C1 segment of cervical spinal cord (tissue), 14 donors: ENCODE measurements at regions not wholly inside any gene's neighbourhood (a gene's known extent, or its start where the extent isn't known, plus 50 kb on each side); places are given as distances from the start of the nearest gene placed in this dataset.
"Not testable (repeated sequence)": the region's sequence is repeated elsewhere in the genome, so short reads cannot be mapped to it uniquely, and the experiment has no call there.

Experiments
- DNase-seq, 14 donors: peaks; one replicate each; lab custom pipeline; 2025; lab: John Stamatoyannopoulos, UW

GRCh38 chr2:49686291-49686690, 532.0 kb upstream of the FSHR start:
- no peak for DNase-seq

- no peak for DNase-seq
Observed at GRCh38 chr2:49677227-49677626, 522.9 kb upstream of the FSHR start.

DNA sequence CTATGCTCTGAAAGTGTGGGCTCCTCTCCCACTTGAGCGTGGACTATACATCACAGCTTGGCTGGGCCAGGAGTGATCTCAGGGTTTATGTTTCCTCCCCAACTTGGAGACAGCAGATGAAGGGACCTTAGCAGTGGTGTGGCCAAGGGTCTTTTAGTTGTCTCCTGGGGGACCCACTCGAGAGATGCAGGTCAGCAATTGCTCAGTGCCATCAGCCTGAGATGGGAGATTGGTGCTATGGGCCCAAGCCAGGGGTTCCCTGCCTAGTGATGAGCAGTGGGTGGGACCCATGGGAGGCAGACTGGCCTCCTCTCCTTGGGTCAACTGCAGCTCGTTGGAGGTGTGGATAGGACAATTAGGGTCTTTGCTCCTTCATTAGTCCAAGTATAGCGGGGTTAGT, 510.5 kb upstream of the FSHR start:
- DNase-seq: no peak

GRCh38 chr2:49661809-49662208, 507.5 kb upstream of the FSHR start:
- DNase-seq: no peak

DNA sequence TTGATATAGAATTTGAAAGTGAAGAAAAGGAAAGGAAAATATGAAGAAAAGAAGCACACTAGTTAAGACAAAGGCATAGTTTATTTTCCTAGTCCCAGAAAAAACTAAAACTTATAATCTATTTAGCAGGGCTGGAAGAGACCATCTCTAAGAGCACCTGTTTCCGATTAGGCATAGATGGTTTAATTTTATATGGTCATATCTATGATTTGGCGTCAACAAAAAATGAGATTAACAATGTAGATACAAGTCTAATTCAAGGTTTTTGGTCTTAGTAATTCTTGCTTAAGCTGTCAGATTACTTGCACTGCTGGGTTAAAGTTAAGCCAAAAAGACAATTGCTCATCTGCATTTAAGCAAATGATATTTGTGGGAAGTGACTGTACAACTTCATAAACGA, 502.5 kb upstream of the FSHR start:
- no peak for DNase-seq

DNA sequence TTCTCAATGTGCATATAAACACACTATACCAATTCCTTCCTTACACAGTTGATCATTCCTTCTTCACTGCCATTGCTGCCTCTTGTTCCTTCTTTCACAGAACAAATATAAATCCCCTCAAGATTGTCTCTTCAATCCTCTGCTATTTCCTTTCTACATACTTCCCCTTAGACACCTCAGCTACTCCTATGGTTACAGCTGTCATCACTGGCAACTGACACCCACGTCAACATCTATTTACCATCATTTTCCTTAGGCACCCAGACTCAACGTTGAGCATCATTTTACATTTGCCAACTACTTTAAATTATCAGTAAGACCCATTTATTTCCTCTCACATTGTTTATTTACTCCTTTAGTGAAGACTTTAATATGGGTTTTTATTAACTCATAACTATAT, 488.8 kb upstream of the FSHR start:
- DNase-seq: no peak

- no peak for DNase-seq
Observed at GRCh38 chr2:49640630-49641029, 486.3 kb upstream of the FSHR start.

DNA sequence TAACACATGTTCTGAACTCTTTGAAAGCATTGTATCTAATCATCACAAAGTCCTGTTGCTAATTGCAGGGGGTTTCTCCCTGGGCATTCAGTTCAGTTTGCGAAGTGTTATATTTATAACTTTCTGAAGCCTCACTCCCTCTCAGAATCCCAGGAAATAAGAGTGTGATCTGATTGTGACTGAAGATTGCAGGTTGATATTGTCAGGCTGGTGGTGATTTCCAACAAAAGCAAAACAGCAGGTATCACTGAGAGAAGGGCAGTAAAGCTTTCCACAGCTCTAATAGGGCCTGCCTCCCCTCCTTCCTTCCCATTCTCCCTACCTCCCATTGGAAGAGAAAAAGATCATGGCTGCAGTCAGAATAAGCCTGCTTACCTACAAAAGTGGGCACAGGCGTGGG, 466.7 kb upstream of the FSHR start:
- DNase-seq: no peak

DNA sequence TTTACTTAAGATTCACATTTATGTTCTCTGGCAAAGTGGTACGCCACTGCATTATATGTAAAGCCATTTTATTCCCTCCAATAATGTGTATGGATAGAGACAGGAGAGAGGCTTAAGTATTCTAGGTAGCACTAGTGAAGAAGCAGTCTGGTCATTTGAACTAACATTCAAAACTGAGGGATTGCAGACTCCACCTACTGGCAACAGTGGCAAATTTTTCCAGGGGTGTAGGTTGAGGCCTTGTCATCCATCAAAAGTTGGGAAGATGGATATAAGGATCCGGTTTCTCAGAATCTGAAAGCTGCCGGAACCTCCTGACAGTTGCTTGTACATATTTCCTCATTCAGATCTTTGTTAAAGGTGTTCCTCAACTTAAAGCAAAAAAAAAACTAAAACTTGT, 465.5 kb upstream of the FSHR start:
- no peak for DNase-seq

DNA sequence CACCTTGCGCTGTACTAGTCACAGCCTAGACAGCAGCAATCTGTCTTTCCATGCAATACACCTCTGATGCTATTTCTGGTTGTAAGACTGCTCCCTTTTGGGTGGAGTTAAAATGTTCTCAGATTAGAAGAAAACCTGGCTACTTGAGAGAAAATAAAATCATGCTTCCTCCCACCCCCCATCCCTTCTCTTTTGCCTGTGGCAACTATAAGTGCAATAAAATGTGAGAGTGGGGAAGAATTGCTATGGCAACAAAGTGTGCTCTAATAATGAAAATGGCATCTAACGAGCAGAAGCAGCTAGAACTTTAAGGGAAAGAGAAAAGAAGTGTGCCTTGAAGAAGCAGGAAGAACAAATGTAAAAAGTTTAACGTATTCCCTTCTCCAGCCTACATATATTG, 464.2 kb upstream of the FSHR start:
- DNase-seq: no peak

- peak in 1 of 14 donors; percentile 24 for DNase-seq
Observed at GRCh38 chr2:49616800-49617199, 462.5 kb upstream of the FSHR start.

DNA sequence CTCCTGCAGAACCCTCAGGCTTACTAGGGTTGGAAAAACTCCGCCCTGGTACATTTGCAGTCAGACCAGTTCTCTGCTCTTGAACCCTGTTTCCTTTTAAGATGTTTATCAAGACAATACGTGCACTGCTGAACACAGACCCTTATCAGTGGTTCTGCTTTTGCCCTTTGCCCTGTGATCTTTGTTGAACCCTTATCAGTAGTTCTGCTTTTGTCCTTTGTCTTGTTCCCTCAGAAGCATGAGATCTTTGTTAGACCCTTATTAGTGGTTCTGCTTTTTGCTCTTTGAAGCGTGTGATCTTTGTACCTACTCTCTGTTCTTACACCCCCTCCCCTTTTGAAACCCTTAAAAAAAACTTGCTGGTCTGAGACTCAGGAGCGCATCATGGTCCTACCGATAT, 457.5 kb upstream of the FSHR start:
- DNase-seq: not testable (repeated sequence)

- no peak for DNase-seq
Observed at GRCh38 chr2:49600524-49600923, 446.2 kb upstream of the FSHR start.

GRCh38 chr2:49598231-49598630, 443.9 kb upstream of the FSHR start:
- no peak for DNase-seq

DNA sequence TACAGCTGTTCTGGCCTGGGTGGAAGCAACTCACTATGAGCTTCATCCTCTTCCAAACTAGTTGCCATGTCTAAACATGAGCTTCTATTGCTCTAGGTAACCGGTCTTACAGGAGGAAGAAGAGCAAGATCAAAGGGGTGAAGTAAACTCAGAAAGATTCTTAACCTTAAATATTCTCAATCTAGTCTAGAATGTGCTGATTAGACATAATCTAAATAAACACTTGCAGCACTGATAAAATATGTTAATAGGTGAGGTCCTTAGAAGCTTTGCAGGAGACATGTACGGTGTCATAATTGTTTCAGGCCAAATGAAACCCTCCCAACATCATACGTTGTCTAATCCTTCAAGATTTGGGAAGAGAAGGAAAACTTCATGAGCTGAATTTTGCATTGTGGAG, 431.6 kb upstream of the FSHR start:
- DNase-seq: no peak

DNA sequence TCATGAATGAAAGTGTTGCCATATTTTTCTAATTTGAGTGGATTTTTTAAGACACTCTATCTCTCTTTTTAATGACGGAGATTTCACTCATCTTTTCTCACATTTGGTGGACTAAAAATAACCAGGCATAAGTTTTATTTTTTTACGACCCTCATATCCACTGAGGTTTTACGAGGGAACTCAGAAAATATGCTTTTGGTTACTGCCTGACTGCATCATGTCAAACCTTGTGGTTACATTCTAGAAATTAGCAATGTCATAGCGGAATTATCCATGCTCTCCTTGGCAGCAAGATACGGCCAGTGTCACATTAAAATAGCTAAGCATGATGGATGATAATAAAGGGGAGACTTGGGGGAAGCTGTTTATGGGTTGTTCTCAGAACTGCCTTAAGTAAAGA, 428.6 kb upstream of the FSHR start:
- DNase-seq: no peak

- no peak for DNase-seq
Observed at GRCh38 chr2:49577041-49577440, 422.7 kb upstream of the FSHR start.

- no peak for DNase-seq
Observed at GRCh38 chr2:49569176-49569575, 414.9 kb upstream of the FSHR start.

DNA sequence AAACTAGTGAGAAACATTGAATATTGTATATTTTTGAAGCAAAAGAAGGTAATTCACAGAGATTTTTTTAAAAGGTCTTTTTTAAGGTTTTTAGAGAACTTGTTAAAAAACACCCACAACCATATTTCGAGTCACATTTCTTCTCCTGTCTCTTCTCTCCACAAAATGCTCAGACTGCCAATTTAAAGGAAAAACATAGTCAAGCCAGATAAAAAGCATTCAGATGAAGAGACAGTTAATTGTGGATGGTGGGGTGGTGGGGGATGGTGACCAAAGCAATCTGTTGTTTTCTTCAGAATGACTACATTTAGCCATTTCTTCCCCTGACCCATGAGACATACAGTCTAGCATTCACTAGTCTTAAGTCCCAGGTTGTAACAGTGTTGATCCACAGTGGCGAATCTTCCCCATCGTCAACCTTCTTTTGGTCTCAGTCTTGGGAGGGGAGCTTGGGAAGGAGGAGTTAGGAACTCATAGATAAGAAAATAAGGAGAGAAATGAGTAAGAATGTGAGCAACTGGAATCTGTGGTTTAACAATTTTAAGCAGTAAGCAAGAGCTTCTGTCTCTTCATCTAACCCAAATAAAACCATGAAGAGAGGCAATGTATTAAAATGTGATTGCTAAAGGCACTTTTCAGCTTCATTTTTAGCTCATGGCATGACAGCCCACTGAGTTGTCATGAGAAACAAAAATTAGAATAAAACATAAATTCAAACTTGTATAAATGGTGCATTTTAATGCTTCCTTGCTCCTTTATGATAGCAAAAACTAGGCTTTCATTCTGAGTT, 413.7 kb upstream of the FSHR start:
- no peak for DNase-seq

DNA sequence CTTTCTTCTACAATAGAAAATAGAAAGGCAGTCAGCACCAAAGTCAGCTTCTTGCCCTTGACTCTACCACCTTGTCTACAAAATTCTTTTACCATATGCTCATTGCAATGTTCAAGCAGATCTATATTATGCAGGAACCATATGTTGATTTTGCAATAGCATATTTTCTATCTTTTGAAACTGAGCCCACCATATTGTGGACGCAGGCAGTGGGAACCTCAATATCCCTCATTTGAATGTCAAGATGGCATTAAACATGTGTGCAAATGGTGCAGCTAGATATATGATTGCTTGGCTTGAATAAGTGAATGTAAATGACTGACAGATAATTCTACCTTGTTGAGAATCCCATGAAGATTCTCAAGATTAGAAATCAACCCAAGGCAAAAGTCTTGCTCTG, 412.7 kb upstream of the FSHR start:
- no peak for DNase-seq

- DNase-seq: no peak
Observed at GRCh38 chr2:49553658-49554057, 399.3 kb upstream of the FSHR start.

DNA sequence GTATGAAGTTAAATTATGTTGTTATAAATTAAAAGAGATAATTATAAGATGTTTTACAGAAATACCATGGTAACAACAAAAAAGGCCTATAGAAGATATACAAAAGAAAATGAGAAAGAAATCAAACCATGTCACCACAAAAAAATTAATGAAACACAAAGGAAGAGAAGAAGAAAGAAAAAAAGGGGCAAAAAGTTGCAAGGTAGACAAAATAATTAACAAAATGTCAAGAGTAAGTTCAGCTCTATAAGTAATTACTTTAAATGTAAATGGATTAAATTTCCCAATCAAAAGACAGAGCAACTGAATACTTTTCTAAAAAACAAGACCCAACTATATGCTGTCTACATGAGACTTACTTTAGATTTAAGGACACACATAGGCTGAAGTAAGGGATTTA, 378.4 kb upstream of the FSHR start:
- no peak for DNase-seq

- no peak for DNase-seq
Observed at GRCh38 chr2:49515996-49516782, 361.9 kb upstream of the FSHR start.
